ENCODE measurements at regions not wholly inside any gene's neighbourhood (a gene's known extent, or its start where the extent isn't known, plus 50 kb on each side); places are given as distances from the start of the nearest gene placed in this dataset.
"Not testable (repeated sequence)": the region's sequence is repeated elsewhere in the genome, so short reads cannot be mapped to it uniquely, and the experiment has no call there.

DNA sequence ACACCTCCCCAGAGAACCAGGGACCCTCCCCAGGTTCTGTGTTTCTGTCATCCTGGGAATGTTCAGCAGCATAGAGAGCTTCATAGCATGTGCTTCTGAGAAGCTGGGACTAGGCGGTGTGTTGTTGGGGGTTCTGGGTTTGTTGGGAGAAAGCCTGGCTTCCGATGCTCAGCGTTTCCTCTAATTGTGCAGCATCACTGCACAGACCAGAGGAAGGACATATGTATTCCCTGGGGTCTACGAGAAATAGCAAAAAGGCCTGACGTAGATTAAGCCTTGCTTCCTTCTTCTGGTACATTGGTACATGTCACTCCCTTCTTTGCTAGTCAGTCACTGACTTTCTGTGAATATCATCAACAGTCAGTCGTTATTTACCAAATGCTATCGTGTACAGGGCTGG is 96.9 kb upstream of the SGK1 start:
- in situ Hi-C loops (cut with HindIII; ENCODE audit: low pct_ligation_motif_present, low sequenced_read_pairs), result no loop called here
- TF ChIP-seq, protein P1, sequence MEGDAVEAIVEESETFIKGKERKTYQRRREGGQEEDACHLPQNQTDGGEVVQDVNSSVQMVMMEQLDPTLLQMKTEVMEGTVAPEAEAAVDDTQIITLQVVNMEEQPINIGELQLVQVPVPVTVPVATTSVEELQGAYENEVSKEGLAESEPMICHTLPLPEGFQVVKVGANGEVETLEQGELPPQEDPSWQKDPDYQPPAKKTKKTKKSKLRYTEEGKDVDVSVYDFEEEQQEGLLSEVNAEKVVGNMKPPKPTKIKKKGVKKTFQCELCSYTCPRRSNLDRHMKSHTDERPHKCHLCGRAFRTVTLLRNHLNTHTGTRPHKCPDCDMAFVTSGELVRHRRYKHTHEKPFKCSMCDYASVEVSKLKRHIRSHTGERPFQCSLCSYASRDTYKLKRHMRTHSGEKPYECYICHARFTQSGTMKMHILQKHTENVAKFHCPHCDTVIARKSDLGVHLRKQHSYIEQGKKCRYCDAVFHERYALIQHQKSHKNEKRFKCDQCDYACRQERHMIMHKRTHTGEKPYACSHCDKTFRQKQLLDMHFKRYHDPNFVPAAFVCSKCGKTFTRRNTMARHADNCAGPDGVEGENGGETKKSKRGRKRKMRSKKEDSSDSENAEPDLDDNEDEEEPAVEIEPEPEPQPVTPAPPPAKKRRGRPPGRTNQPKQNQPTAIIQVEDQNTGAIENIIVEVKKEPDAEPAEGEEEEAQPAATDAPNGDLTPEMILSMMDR (IDR thresholded peaks at IDR 0.05; ENCODE audit: low read depth, low read length, missing control alignments), result no peak
- no peaks in the 10 kb centered on the region for H3K27me3 ChIP-seq (replicated peaks)
- H3K4me3 ChIP-seq (ENCODE audit: low read depth, low read length), result no peak overlapping the region
- no peak overlapping the region for H3K27ac ChIP-seq
- DNase-seq, result no peak
- H3K36me3 ChIP-seq (replicated peaks), result no peaks in the 10 kb centered on the region

DNA sequence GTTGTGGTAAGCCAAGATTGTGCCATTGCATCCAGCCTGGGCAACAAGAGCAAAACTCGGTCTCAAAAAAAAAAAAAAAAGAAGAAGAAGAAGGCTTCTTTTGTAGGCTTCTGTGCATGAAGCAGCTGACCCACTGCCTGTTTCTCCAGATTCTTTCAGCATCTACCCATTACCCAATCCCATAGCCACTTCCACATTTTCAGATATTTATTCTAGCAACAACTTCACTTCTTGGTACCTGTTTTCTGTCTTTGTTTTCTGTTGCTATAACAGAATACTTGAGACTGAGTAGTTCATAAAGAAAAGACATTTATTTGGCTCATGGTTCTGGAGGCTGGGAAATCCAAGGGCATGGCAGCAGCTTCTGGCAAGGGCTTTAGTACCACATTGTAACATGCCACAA is 95.3 kb upstream of the SGK1 start:
- DNase-seq, result no peak
- H3K4me3 ChIP-seq (ENCODE audit: low read depth, low read length), result no peak overlapping the region
- H3K27me3 ChIP-seq (replicated peaks), result no peaks in the 10 kb centered on the region
- in situ Hi-C loops (cut with HindIII; ENCODE audit: low pct_ligation_motif_present, low sequenced_read_pairs), result no loop called here
- no peak overlapping the region for H3K27ac ChIP-seq
- no peaks in the 10 kb centered on the region for H3K36me3 ChIP-seq (replicated peaks)
- TF ChIP-seq, protein P1 (IDR thresholded peaks at IDR 0.05; ENCODE audit: low read depth, low read length, missing control alignments), result no peak

DNA sequence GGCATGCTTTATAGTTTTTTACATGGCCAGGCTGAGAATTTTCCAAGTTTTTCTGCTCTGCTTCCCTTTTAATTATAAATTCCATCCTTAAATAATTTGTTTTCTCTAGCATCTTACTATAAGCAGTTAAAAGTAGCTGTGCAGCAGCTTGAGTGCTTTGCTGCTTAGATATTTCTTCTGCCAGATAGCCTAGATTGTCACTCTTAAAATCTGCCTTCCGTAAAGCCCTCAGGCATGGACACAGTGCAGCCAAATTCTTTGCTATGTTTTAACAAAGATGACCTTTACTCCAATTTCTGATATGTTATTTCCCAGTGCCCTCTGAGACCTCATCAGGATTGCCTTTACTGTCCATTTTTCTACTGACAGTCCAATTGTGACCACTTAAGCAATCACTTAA is 92.6 kb upstream of the SGK1 start:
- Histone ChIP-seq H3K36me3 (replicated peaks) (no peaks in the 10 kb centered on the region), H3K27ac (no peak overlapping the region), H3K27me3 (replicated peaks) (no peaks in the 10 kb centered on the region), H3K4me3 (ENCODE audit: low read depth, low read length) (no peak overlapping the region)
- TF ChIP-seq, protein P1 (IDR thresholded peaks at IDR 0.05; ENCODE audit: low read depth, low read length, missing control alignments), result no peak
- in situ Hi-C loops (cut with HindIII; ENCODE audit: low pct_ligation_motif_present, low sequenced_read_pairs), result no loop called here
- DNase-seq, result no peak

DNA sequence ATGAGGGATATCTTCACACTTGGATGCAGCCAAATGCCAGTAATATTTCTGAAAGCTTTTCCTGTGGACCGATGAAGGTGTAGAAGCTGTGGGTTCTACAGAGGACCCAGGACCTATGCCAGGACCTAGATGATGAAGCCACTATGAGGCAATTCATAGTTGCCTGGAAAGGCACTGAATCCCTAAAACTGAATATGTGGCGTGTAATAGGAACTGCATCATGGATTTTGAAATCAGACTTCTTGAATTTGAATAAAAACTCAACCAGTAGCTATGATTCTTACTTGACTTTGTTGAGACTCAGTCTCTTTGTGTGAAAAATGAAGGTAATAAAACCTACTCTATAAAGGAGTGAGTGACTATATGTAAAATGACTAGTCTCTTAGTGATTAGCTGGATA is 89.9 kb upstream of the SGK1 start:
- DNase-seq, result no peak
- Histone ChIP-seq H3K36me3 (replicated peaks) (no peaks in the 10 kb centered on the region), H3K27ac (no peak overlapping the region), H3K27me3 (replicated peaks) (no peaks in the 10 kb centered on the region), H3K4me3 (ENCODE audit: low read depth, low read length) (no peak overlapping the region)
- TF ChIP-seq, protein P1 (IDR thresholded peaks at IDR 0.05; ENCODE audit: low read depth, low read length, missing control alignments), result no peak
- in situ Hi-C loops (cut with HindIII; ENCODE audit: low pct_ligation_motif_present, low sequenced_read_pairs), result no loop called here

DNA sequence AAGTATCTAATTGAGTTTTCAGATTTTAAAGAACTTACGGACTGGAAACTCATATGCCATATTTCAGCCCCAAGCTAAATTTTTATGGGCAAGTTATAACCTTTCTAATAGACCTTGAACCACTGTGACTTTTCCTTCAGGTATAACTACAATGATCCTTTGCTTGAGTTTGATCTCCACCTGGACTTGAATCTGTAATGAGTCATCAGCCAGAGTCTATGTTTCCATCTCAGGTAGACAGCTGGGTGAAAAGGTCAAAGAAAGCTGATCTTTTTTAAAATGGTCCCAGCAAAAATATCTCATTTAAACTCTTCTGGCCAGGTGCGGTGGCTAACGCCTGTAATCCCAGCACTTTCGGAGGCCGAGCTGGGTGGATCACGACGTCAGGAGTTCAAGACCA is 88.4 kb upstream of the SGK1 start:
- DNase-seq, result no peak
- H3K36me3 ChIP-seq (replicated peaks), result no peaks in the 10 kb centered on the region
- H3K27ac ChIP-seq, result no peak overlapping the region
- no peaks in the 10 kb centered on the region for H3K27me3 ChIP-seq (replicated peaks)
- TF ChIP-seq, protein P1 (IDR thresholded peaks at IDR 0.05; ENCODE audit: low read depth, low read length, missing control alignments), result no peak
- H3K4me3 ChIP-seq (ENCODE audit: low read depth, low read length), result no peak overlapping the region
- in situ Hi-C loops (cut with HindIII; ENCODE audit: low pct_ligation_motif_present, low sequenced_read_pairs), result no loop called here

DNA sequence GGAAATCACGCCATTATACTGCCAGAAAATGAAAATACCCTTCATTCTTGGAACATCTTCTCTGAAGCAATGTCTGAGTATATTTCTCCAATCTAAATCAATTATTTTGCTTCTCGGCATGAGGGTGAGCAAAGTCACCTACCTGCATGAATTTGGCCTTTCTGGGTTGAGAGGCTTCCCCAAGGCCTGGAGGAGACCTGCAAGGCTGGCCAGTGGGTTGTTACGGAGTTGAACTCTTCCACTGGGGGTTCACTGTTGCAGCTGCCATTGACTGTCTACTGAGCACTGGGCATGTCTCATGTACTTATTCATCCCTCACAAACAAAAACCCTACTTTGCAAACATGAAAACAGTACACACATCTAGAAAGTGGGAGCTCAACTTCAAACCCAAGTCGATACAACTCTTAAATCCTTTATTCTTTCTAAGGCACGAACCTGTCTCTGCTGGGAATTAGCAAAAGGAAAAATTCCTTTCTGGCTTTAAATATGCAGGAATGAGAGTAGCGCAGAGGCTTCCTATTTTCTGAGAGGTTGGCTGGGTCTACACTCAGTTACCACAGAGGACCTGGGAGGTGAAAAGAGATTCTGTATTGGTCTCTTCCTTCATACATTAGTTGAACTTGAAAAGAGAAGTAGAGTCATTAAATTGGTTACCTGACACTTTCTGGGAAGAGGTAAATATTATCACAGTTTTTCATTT is 87.6 kb upstream of the SGK1 start:
- TF ChIP-seq, protein P1 (IDR thresholded peaks at IDR 0.05; ENCODE audit: low read depth, low read length, missing control alignments), result no peak
- Histone ChIP-seq H3K4me3 (ENCODE audit: low read depth, low read length) (no peak overlapping the region), H3K27ac (no peak overlapping the region), H3K27me3 (replicated peaks) (no peaks in the 10 kb centered on the region), H3K36me3 (replicated peaks) (no peaks in the 10 kb centered on the region)
- in situ Hi-C loops (cut with HindIII; ENCODE audit: low pct_ligation_motif_present, low sequenced_read_pairs), result no loop called here
- DNase-seq, result no peak

DNA sequence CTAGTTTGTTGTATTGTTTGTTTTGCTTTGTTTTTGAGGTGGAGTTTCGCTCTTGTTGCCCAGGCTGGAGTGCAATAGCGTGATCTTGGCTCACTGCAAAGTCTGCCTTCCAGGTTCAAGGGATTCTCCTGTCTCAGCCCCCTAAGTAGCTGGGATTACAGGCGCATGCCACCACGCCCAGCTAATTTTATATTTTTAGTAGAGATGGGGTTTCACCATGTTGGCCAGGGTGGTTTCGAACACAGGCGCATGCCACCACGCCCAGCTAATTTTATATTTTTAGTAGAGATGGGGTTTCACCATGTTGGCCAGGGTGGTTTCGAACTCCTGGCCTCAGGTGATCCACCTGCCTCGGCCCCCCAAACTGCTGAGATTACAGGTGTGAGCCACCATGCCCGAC is 85.4 kb upstream of the SGK1 start:
- H3K4me3 ChIP-seq (ENCODE audit: low read depth, low read length); DNase-seq; H3K27me3 ChIP-seq (replicated peaks); in situ Hi-C loops (cut with HindIII; ENCODE audit: low pct_ligation_motif_present, low sequenced_read_pairs); H3K27ac ChIP-seq; H3K36me3 ChIP-seq (replicated peaks): not testable (repeated sequence)
